GM18511 (cell line): ENCODE measurements at regions not wholly inside any gene's neighbourhood (a gene's known extent, or its start where the extent isn't known, plus 50 kb on each side); places are given as distances from the start of the nearest gene placed in this dataset.
A peak's percentile ranks its signal among the peaks of the same experiment; 100 is the strongest.

Experiments used
- ATAC-seq: cut with Tn5 transposase; IDR thresholded peaks from one replicate; pipeline ENCODE4 v1.9.1; 2021; ENCODE audit warnings: mild to moderate bottlenecking, moderate library complexity; ENCODE audit not compliant: unreplicated experiment

DNA sequence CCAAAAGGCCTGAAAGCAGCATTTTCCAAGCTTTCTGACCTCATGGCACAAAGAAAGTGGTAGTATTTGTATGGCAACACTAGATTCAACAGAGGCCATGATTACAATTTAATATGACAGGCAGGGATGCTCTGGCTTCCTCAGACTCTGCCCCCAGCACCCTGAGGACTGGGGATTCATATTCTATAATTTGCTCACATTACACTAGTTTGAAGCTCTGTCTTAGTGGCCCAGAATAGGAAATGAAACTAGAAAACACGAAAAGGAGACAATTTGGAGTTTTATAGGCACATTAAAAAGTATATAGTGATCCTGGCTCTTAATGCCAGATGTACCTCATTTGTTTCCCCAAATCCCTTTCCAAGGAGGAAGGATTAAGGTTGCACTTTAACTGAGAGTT, 173.0 kb upstream of the STK17B start:
- no peak for ATAC-seq

DNA sequence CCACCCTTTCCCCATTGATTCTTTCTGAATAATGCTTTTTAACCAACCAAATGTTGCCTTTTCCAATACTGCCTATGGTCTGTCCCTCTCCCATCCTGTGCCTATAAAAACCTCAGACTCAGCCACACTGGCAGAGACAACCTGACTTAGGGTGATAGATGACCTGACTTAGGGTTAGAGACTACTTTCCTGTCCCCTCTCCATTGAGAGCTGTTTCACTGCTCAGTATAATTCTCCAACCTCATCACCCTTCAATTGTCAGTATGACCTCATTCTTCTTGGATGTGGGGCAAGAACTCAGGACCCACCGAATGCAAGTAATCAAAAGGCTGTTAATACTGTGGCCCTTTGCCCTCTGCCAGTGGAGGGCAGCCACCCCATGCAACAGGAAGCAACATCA, 182.3 kb upstream of the STK17B start:
- ATAC-seq, result no peak

GRCh38 chr2:196354186-196354585, 182.8 kb upstream of the STK17B start:
- no peak for ATAC-seq

DNA sequence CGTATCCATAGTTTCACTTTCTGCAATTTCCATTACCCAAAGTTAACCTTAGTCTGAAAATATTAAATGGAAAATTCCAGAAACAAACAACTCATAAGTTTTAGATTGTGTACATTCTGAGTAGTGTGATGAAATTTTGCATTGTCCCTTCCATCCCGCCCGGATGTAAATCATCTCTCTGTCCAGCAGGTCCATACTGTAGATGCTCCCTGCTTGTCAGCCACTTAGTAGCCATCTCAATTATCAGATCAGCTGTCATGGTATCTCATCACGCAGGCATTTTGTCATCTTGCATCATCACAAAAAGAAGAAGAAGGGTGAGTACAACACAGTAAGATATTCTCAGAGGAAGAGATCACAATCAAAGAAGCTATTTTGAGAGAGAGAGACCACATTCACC, 185.0 kb upstream of the STK17B start:
- ATAC-seq, result no peak

DNA sequence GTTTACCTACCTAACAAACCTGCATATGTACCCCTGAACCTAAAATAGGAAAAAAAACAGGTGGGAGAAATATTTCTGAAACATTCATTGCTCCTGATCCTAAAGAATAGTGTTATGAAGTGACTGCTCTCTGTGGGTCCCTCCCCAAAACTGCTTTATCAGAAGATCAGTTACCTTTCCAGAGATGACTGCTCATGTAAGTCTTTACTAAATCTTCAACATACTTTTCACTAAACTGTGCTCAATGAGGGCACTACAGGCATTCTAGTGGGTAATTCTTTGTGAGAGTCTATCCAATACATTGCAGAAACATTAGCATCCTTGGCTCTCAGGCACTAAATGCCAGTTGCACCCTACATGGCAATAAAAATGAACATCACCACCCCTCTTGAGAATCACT, 189.3 kb upstream of the STK17B start:
- no peak for ATAC-seq

DNA sequence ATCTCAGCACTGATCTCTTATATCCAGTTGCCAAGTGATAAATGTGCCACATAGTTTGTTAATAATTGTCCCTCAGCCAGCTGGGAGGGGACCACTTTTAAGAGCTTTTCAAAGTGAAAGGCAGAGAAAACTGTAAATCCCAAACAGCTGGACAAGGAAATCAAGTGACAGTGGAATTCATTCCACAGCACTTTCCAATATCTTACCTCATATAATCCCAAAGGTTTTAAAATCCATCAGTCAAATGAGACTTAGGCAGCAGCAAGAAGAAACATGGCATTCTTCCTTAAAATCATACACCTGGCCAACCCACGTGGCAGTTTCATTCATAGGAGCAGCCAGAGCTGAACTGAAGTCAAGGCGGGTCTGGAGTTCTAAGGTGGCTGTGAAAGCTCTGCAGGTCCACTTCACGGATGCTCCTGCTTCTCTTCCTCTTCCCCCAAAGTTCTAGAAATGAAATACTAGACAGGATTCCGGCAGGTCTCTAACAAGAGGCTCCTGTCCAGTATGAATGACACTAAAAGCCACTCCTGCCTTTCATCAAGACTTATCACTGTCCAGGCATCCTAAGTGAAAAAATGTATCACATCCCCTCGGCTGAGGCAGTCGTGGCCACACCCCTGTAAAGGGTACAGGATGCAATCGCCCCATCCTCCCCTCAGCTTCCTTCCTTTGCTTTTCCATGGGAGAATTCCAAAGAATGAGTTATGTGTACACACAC, 190.4 kb upstream of the STK17B start:
- ATAC-seq, result no peak

GRCh38 chr2:196362973-196363549, 191.7 kb upstream of the STK17B start:
- ATAC-seq, result no peak

DNA sequence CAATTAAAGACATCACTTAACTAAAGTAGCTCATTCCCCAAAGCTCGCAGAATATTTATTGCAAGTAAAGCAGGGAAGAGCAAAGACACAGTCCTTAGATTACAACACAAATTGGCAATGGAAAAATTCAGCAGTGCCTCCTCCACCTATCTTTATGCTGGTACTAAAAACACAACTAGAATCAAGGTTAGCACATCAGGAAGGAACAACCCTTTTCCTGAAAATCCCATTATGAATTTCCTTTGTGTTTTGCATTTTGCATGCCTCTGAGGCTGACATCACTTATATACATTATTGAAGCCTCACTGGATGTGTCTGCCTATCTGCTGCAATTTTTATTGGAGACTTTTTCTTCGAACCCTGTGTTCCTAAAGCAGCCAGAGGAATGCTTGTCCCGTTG, 193.8 kb upstream of the STK17B start:
- ATAC-seq, result no peak

DNA sequence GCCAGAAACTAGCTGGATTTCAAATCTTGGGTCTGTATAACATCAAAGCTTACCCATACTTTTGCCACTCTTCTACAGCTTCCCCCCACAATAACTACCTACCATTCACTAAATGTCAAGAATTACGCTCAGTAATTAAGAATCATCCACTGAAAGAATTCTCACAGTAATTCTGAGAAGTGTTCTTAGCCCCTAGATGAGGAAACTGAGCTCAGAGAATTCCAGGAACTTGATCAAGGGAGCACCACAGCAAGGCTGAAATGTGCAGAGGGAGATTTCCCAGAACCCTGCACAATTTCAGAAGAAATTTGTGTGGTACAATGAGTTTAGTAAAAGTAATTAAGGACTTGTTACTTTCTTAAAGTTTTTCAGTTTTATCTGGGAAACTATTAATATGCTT, 194.5 kb upstream of the STK17B start:
- ATAC-seq, result no peak

GRCh38 chr2:196367633-196368032, 196.3 kb upstream of the STK17B start:
- no peak for ATAC-seq

- ATAC-seq, result no peak
These were observed 197.3 kb upstream of the STK17B start for GRCh38 chr2:196368546-196369225.

DNA sequence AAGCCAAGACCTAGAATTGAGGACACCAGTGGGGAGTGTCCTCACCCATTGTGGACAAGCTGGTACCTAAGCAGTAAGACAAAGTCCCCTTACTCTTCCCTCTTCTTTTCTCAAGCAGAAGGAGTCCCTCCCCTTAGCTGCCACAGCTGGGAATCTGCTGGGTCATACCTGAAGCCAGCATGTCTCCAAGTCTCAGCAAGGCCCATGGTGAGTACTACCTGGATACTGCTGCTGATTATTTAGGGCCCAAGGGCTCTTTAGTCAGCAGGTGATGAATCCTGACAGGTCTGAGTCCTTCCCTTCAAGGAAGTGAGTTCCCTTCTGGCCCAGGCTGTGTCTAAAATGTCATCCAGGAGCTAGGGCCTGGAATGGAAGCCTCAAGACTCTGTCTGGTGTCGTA, 198.6 kb upstream of the STK17B start:
- no peak for ATAC-seq

- ATAC-seq, result no peak
These were observed 199.0 kb upstream of the STK17B start for GRCh38 chr2:196370381-196370780.

- no peak for ATAC-seq
These were observed 201.0 kb upstream of the STK17B start for GRCh38 chr2:196372276-196372809.

DNA sequence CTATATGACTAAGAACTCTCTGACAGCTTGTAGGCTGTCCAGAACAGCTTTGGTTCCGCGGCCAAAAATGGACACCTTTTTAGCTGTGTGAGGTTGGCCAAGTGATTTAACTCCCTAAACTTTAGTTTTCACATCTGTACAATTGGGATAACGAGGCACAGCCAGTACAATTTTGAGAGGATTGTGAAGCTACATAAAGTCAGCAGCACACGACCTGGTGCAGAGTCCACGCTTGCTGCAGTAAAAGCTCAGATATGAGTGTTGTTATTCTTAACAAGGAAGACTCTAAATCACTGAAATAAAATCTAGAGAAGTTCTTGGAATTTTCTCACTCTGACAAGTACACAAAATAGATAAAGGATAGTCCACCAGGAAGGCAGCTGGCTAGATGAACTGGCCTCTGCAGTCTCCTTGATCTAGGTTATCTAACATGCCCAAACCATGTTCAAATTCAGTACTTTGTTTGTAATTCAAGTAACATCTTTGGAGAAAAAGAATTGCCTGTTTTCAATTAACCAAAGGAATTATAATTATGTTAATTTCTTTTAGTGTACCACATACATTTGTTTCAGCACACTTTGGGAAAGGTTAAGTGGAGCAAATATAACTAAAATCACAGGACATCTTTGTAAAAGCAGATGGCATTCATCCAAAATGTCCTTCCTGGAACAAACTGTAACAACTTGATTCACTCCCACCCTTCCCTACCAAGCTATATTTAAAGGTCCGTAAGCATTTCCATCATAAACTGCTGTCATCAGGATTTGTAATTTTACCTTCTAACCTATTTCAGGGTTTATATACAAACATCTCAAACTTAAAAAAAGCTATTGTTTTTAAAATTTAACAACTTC, 201.7 kb upstream of the STK17B start:
- no peak for ATAC-seq

- ATAC-seq, result peak; percentile 77
These were observed 205.9 kb upstream of the STK17B start for GRCh38 chr2:196376984-196377877.

DNA sequence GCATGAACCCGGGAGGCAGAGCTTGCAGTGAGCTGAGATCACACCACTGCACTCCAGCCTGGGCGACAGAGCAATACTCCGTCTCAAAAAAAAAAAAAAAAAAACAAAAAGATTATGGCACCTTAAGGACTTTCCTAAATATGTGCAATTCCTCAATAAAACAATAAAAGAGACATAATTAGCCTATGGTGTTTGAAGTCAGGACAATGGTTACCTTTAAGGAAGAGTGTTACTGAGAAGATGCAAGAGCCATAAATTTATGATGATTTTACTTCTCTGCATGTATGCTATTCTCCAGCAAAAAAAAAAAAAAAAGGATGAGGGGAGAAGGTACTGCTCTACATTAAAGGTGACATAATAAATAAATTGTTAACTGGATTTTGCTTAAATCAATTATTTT, 208.2 kb upstream of the STK17B start:
- ATAC-seq, result no peak

DNA sequence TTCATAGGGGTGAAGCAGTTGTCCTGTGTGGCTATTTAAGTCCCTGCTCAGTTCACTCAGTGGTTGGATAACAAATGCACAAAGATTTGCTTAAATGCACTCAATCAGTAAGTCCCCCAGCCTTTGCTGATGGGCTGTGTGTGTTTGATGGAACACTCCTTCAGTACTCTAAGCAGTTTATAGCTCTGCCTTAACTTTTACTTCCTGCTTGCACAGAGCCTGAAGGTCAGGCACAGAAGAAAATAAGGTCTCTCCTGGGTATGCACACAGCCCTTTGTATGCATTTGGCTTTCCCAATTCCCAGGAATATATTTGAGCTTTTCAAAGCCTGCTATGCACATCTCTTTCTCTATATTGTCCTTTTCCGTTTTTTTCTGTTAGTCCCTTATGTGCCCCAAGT, 208.7 kb upstream of the STK17B start:
- no peak for ATAC-seq

GRCh38 chr2:196380575-196380974, 209.2 kb upstream of the STK17B start:
- no peak for ATAC-seq

- ATAC-seq, result no peak
These were observed 210.1 kb upstream of the STK17B start for GRCh38 chr2:196381464-196381863.
